Trophoblast cell (in vitro differentiated cells and primary cell): ENCODE measurements at regions not wholly inside any gene's neighbourhood (a gene's known extent, or its start where the extent isn't known, plus 50 kb on each side); places are given as distances from the start of the nearest gene placed in this dataset.

Experiments
- DNase-seq, 2 donors: peaks; one replicate each; pipeline ENCODE4 v3.0.0-alpha.2; 2016
- H2AFZ ChIP-seq: 2 replicates; pipeline ENCODE4 v1.6.1; 2013; ENCODE audit warnings: low read length, moderate library complexity, mild to moderate bottlenecking; ENCODE audit not compliant: insufficient read depth, poor library complexity
- H2AK5ac ChIP-seq: 2 replicates; pipeline ENCODE4 v1.6.1; 2013; ENCODE audit warnings: mild to moderate bottlenecking, low read length
- H2BK120ac ChIP-seq: 2 replicates; pipeline ENCODE4 v1.6.1; 2013; ENCODE audit warnings: low read length, mild to moderate bottlenecking, moderate library complexity; ENCODE audit not compliant: insufficient read depth, poor library complexity
- H2BK12ac ChIP-seq: 2 replicates; pipeline ENCODE4 v1.6.1; 2013; ENCODE audit warnings: mild to moderate bottlenecking, low read length, moderate library complexity
- H2BK5ac ChIP-seq: 2 replicates; pipeline ENCODE4 v1.6.1; 2013; ENCODE audit warnings: low read length, low read depth, moderate library complexity, mild to moderate bottlenecking; ENCODE audit not compliant: poor library complexity
- H3K14ac ChIP-seq: 2 replicates; pipeline ENCODE4 v1.6.1; 2013; ENCODE audit warnings: mild to moderate bottlenecking, low read length
- H3K18ac ChIP-seq: 2 replicates; pipeline ENCODE4 v1.6.1; 2013; ENCODE audit warnings: mild to moderate bottlenecking, low read length
- H3K23ac ChIP-seq: 2 replicates; pipeline ENCODE4 v1.6.1; 2013; ENCODE audit warnings: low read length
- H3K27ac ChIP-seq: 2 replicates; pipeline ENCODE4 v1.5.1; 2013; ENCODE audit warnings: low read depth, mild to moderate bottlenecking, inconsistent platforms, low read length, moderate library complexity
- H3K27me3 ChIP-seq: 2 replicates; pipeline ENCODE4 v1.6.1; 2013; ENCODE audit warnings: inconsistent platforms, mild to moderate bottlenecking, low read length, moderate library complexity; ENCODE audit not compliant: insufficient read depth
- H3K36me3 ChIP-seq, 2 experiments: 1 replicate in 1 of 2; 2 replicates in 1 of 2; pipeline ENCODE4 v1.6.1; 2013; ENCODE audit warnings: low read length in 2 of 2, mild to moderate bottlenecking in 2 of 2, moderate library complexity in 1 of 2; ENCODE audit not compliant: insufficient read depth in 2 of 2, control insufficient read depth in 1 of 2
- H3K4ac ChIP-seq: 2 replicates; pipeline ENCODE4 v1.6.1; 2013; ENCODE audit warnings: low read depth, mild to moderate bottlenecking, low read length, moderate library complexity
- H3K4me1 ChIP-seq, 2 experiments: 1 replicate in 1 of 2; 2 replicates in 1 of 2; pipeline ENCODE4 v1.6.1; 2013; ENCODE audit warnings: low read length in 2 of 2, mild to moderate bottlenecking in 2 of 2, moderate library complexity in 1 of 2; ENCODE audit not compliant: insufficient read depth in 2 of 2, control insufficient read depth in 1 of 2
- H3K4me2 ChIP-seq: 2 replicates; pipeline ENCODE4 v1.6.1; 2013; ENCODE audit warnings: inconsistent platforms, mild to moderate bottlenecking, low read length, moderate library complexity
- H3K4me3 ChIP-seq: 2 replicates; pipeline ENCODE4 v1.5.1; 2013; ENCODE audit warnings: mild to moderate bottlenecking, low read depth, low read length, inconsistent platforms
- H3K79me1 ChIP-seq: one replicate; pipeline ENCODE4 v1.6.1; 2013; ENCODE audit warnings: low read length
- H3K79me2 ChIP-seq: 2 replicates; pipeline ENCODE4 v1.6.1; 2013; ENCODE audit warnings: low read length, mild to moderate bottlenecking; ENCODE audit not compliant: control insufficient read depth, insufficient read depth, poor library complexity
- H3K9ac ChIP-seq: 2 replicates; pipeline ENCODE4 v1.6.1; 2013; ENCODE audit warnings: mild to moderate bottlenecking, low read length
- H3K9me3 ChIP-seq: 2 replicates; pipeline ENCODE4 v1.6.1; 2013; ENCODE audit warnings: low read depth, mild to moderate bottlenecking, control low read depth, inconsistent platforms, low read length; ENCODE audit not compliant: insufficient read depth
- H4K12ac ChIP-seq: 2 replicates; pipeline ENCODE4 v1.6.1; 2013; ENCODE audit warnings: low read depth, mild to moderate bottlenecking, low read length, moderate library complexity
- H4K8ac ChIP-seq: 2 replicates; pipeline ENCODE4 v1.6.1; 2013; ENCODE audit warnings: low read depth, mild to moderate bottlenecking, low read length, moderate library complexity
- H4K91ac ChIP-seq: one replicate; pipeline ENCODE4 v1.6.1; 2013; ENCODE audit warnings: low read depth, mild to moderate bottlenecking, low read length, moderate library complexity
- WGBS: extraction: QIAGEN DNeasy Blood & Tissue Kit; methylation state at CpG from one replicate; pipeline ENCODE4 v1.1.7; 2013; ENCODE audit warnings: missing lambda C conversion rate; ENCODE audit not compliant: insufficient read length, insufficient coverage; ENCODE audit errors: extremely low coverage; 5-methylcytosine and 5-hydroxymethylcytosine counted together

DNA sequence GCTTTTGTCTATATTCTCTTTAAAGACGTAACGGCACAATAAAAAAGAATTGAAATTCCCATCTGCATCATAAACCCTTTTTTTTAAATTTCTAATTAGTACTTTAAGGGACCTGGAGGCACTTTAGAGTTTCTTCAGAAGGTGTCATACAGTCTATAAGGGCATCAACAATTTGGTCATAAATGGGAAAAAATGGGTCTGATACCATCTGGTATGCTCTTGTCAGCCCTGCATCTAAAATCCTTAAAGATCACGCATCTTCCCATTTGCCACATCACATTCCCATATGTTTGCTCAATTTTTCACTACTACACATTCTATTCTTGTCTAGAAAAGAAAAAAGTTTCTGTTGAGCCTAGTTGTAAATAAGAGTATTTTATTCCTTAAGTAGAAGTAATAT lies 53.8 kb downstream of the COX7C start:
- H3K9me3 ChIP-seq: no peaks in the 10 kb centered on the region
- no peak overlapping the region for H3K4me3 ChIP-seq
- H4K8ac ChIP-seq: no peak overlapping the region
- H4K12ac ChIP-seq: no peak overlapping the region
- no peaks in the 10 kb centered on the region for H3K27me3 ChIP-seq
- no peak overlapping the region for H2BK120ac ChIP-seq
- H2BK5ac ChIP-seq: no peak overlapping the region
- H3K79me1 ChIP-seq: no peaks in the 10 kb centered on the region
- H3K14ac ChIP-seq: no peak overlapping the region
- no peak overlapping the region for H3K18ac ChIP-seq
- H3K4ac ChIP-seq: no peak overlapping the region
- no peak overlapping the region for H3K23ac ChIP-seq
- peak; percentile 66 to 92 for DNase-seq
- H3K27ac ChIP-seq: no peak overlapping the region
- no peaks in the 10 kb centered on the region for H3K79me2 ChIP-seq
- WGBS: no CpG with 5 or more reads among the region's 3 CpGs
- H2AK5ac ChIP-seq: no peak overlapping the region
- no peak overlapping the region for H3K9ac ChIP-seq
- H2BK12ac ChIP-seq: no peak overlapping the region
- no peak overlapping the region for H4K91ac ChIP-seq
- H3K4me2 ChIP-seq: no peak overlapping the region
- H3K36me3 ChIP-seq: no peaks in the 10 kb centered on the region
- no peak overlapping the region for H2AFZ ChIP-seq
- no peaks in the 10 kb centered on the region for H3K4me1 ChIP-seq

DNA sequence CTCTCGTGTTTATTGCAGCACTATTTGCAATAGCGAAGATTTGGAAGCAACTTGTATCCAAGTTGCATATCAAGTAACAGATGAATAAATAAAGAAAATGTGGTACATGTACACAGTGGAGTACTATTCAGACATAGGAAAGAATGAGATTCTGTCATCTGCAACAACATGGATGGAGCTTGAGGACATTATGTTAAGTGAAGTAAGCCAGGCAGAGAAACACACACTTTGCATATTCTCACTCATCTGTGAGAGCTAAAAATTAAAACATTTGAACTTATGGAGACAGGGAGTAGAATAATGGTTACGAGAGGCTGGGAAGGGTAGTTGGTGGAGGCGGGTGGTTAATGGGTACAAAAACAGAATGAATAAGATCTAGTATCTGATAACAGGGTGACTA lies 56.3 kb downstream of the COX7C start:
- no peak for DNase-seq
- no peaks in the 10 kb centered on the region for H3K79me1 ChIP-seq
- no peaks in the 10 kb centered on the region for H3K9me3 ChIP-seq
- no peak overlapping the region for H3K27ac ChIP-seq
- H3K23ac ChIP-seq: no peak overlapping the region
- no peak overlapping the region for H2AFZ ChIP-seq
- H4K91ac ChIP-seq: no peak overlapping the region
- no peak overlapping the region for H2BK12ac ChIP-seq
- H3K79me2 ChIP-seq: no peaks in the 10 kb centered on the region
- no peaks in the 10 kb centered on the region for H3K36me3 ChIP-seq
- no peak overlapping the region for H4K12ac ChIP-seq
- H3K4me1 ChIP-seq: no peaks in the 10 kb centered on the region
- no peak overlapping the region for H3K9ac ChIP-seq
- H3K27me3 ChIP-seq: no peaks in the 10 kb centered on the region
- no peak overlapping the region for H3K4me2 ChIP-seq
- H3K4me3 ChIP-seq: no peak overlapping the region
- WGBS: no CpG with 5 or more reads among the region's 4 CpGs
- no peak overlapping the region for H3K18ac ChIP-seq
- H2AK5ac ChIP-seq: no peak overlapping the region
- H2BK120ac ChIP-seq: no peak overlapping the region
- H3K14ac ChIP-seq: no peak overlapping the region
- H2BK5ac ChIP-seq: no peak overlapping the region
- H4K8ac ChIP-seq: no peak overlapping the region
- no peak overlapping the region for H3K4ac ChIP-seq

DNA sequence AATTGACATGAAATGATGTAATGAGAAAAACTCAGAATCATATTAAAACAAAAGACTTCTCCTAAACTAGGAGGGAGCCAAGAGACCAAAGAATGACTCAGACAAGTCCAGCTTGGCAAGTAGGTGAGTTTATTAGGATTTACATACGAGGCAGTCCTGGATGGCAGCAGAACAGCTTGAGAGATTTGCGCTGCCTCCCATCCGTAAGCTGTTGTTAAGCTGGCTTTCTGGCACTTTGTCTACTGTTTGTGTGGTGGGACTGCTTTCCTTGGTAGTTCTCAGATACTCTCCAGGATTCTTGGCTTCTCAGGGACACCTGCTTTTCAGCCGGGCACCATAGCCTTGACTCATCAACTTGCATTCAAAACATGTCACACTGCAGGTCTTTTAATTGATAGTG lies 57.6 kb downstream of the COX7C start:
- Histone ChIP-seq H4K8ac (no peak overlapping the region), H3K14ac (no peak overlapping the region), H3K4ac (no peak overlapping the region), H3K23ac (no peak overlapping the region), H3K4me2 (no peak overlapping the region), H2BK120ac (no peak overlapping the region), H3K4me1 (no peaks in the 10 kb centered on the region), H3K18ac (no peak overlapping the region), H4K91ac (no peak overlapping the region), H2BK5ac (no peak overlapping the region), H2AFZ (no peak overlapping the region), H3K27me3 (no peaks in the 10 kb centered on the region), H3K9me3 (no peaks in the 10 kb centered on the region), H2BK12ac (no peak overlapping the region), H3K36me3 (no peaks in the 10 kb centered on the region), H2AK5ac (no peak overlapping the region), H3K79me2 (no peaks in the 10 kb centered on the region), H3K9ac (no peak overlapping the region), H4K12ac (no peak overlapping the region), H3K27ac (no peak overlapping the region), H3K4me3 (no peak overlapping the region), H3K79me1 (no peaks in the 10 kb centered on the region)
- no peak for DNase-seq
- WGBS: no CpG with 5 or more reads among the region's 4 CpGs

DNA sequence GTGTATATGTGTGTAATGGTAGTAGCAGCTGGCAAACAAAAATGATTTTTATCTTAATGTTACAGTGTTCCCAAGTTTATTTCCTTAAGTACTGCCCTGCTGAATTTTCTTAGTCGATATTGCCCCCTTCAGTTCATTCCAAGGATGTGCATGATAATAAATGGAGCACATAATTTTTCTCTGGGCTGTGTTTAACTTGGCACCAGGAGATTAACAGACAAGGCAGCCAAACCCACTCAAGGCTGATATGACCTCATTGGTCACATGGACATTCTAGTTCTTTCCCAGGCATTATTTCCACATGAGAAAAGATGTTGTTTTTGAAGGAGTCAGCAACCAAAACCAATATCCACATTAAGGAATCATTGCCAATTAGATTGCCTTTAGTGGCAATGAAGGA lies 61.8 kb downstream of the COX7C start:
- Histone ChIP-seq H3K36me3 (no peaks in the 10 kb centered on the region), H4K91ac (no peak overlapping the region), H3K18ac (no peak overlapping the region), H3K9me3 (no peaks in the 10 kb centered on the region), H3K9ac (no peak overlapping the region), H2BK5ac (no peak overlapping the region), H3K79me1 (no peaks in the 10 kb centered on the region), H4K12ac (no peak overlapping the region), H2BK120ac (no peak overlapping the region), H3K14ac (no peak overlapping the region), H3K4me3 (no peak overlapping the region), H3K4me1 (no peaks in the 10 kb centered on the region), H2AFZ (no peak overlapping the region), H2BK12ac (no peak overlapping the region), H3K4ac (no peak overlapping the region), H3K4me2 (no peak overlapping the region), H3K23ac (no peak overlapping the region), H3K27me3 (no peaks in the 10 kb centered on the region), H3K27ac (no peak overlapping the region), H2AK5ac (no peak overlapping the region), H4K8ac (no peak overlapping the region), H3K79me2 (no peaks in the 10 kb centered on the region)
- no CpG with 5 or more reads among the region's 1 CpG for WGBS
- peak in 1 of 2 donors; percentile 61 for DNase-seq
